ENCODE measurements at regions not wholly inside any gene's neighbourhood (a gene's known extent, or its start where the extent isn't known, plus 50 kb on each side); places are given as distances from the start of the nearest gene placed in this dataset.

DNA sequence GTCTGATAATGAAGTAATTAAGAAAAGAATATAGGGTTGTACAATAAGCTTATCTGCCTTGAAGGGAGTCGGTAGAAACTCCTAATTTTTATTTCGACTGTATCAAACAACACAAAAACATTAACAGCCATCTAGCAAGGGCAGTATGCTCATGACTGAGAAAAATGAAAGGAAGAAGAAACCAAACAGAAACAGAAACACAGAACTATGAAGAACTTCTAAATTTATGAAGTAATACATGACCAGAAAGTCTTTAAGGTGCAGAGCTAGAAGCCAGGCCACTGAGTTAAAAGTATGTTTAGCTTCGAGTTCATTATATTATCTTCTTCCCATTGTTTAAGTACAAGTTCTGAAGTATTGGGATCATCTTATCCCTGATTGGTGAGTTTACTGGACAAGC, 367.3 kb upstream of the C9orf72 start:
- no TSS peak for BruUV-seq (replicated peaks)
- in situ Hi-C loops (cut with MboI): no loop called here
- Histone ChIP-seq H3K79me2 (ENCODE audit: control insufficient read depth, insufficient read depth, low read length) (no peaks in the 10 kb centered on the region), H3K4me3 (no peak overlapping the region), H3K9me1 (ENCODE audit: control insufficient read depth, insufficient read depth, low read length) (no peaks in the 10 kb centered on the region), H3K4me1 (replicated peaks in 1 of 2; ENCODE audit: control insufficient read depth in 2 of 2, insufficient read depth in 2 of 2, low read length in 2 of 2) (no peaks in the 10 kb centered on the region), H3K4me2 (ENCODE audit: insufficient read depth, low read length) (no peak overlapping the region), H3K9ac (ENCODE audit: insufficient read depth in 1 of 2, low read depth in 2 of 2, low read length in 2 of 2) (no peak overlapping the region), H3K9me3 (replicated peaks; ENCODE audit: control insufficient read depth, insufficient read depth, low read depth, low read length) (no peaks in the 10 kb centered on the region), H3K36me3 (ENCODE audit: control insufficient read depth, insufficient read depth, low read length) (no peaks in the 10 kb centered on the region), H2AFZ (ENCODE audit: low read depth, low read length) (no peak overlapping the region), H4K20me1 (replicated peaks; ENCODE audit: control insufficient read depth, insufficient read depth, low read length) (no peaks in the 10 kb centered on the region), H3K27ac (ENCODE audit: extremely low read depth, low read depth, low read length) (no peak overlapping the region), H3K27me3 (ENCODE audit: control insufficient read depth in 2 of 2, insufficient read depth in 2 of 2, low read length in 2 of 2) (no peaks in the 10 kb centered on the region)
- TF ChIP-seq MCM5 (IDR thresholded peaks at IDR 0.05; ENCODE audit: low read depth) (no peak), HDAC2 (IDR thresholded peaks at IDR 0.05) (no peak), BRF1 (IDR thresholded peaks at IDR 0.05; ENCODE audit: borderline replicate concordance, extremely low read depth, insufficient read length) (no peak)
- DNase-seq (ENCODE audit: extremely low read depth in 1 of 4, low spot score in 3 of 4): no peak
- no peak for ATAC-seq
- POLR2A ChIA-PET: no interaction called here
- FAIRE-seq: no peak
- intact Hi-C loops (cut with micrococcal nuclease): no loop called here
- CTCF ChIA-PET (ENCODE audit: low intra/inter-chr PET ratio): no interaction called here
- 0% methylated on average over 1 of the region's 3 CpGs for WGBS (ENCODE audit: insufficient coverage, low coverage, missing lambda C conversion rate)

GRCh38 chr9:27943501-27943900, 370.2 kb upstream of the C9orf72 start:
- H2AFZ ChIP-seq (ENCODE audit: low read depth, low read length): no peak overlapping the region
- CTCF ChIA-PET (ENCODE audit: low intra/inter-chr PET ratio): no interaction called here
- no peak for ATAC-seq

More at GRCh38 chr9:27943501-27943900, 370.2 kb upstream of the C9orf72 start:
- Histone ChIP-seq H3K4me2 (ENCODE audit: insufficient read depth, low read length) (no peak overlapping the region), H3K79me2 (ENCODE audit: control insufficient read depth, insufficient read depth, low read length) (no peaks in the 10 kb centered on the region), H3K9ac (ENCODE audit: insufficient read depth in 1 of 2, low read depth in 2 of 2, low read length in 2 of 2) (no peak overlapping the region), H4K20me1 (replicated peaks; ENCODE audit: control insufficient read depth, insufficient read depth, low read length) (no peaks in the 10 kb centered on the region), H3K36me3 (ENCODE audit: control insufficient read depth, insufficient read depth, low read length) (no peaks in the 10 kb centered on the region), H3K27ac (ENCODE audit: extremely low read depth, low read depth, low read length) (no peak overlapping the region), H3K27me3 (ENCODE audit: control insufficient read depth in 2 of 2, insufficient read depth in 2 of 2, low read length in 2 of 2) (no peaks in the 10 kb centered on the region), H3K4me1 (replicated peaks in 1 of 2; ENCODE audit: control insufficient read depth in 2 of 2, insufficient read depth in 2 of 2, low read length in 2 of 2) (no peaks in the 10 kb centered on the region), H3K9me1 (ENCODE audit: control insufficient read depth, insufficient read depth, low read length) (no peaks in the 10 kb centered on the region), H3K4me3 (no peak overlapping the region), H3K9me3 (replicated peaks; ENCODE audit: control insufficient read depth, insufficient read depth, low read depth, low read length) (no peaks in the 10 kb centered on the region)
- FAIRE-seq (no peak), DNase-seq (ENCODE audit: extremely low read depth in 1 of 4, low spot score in 3 of 4) (no peak)
- TF ChIP-seq DACH1 (IDR thresholded peaks at IDR 0.05; ENCODE audit: partially characterized antibody) (no peak), CHD4 (IDR thresholded peaks at IDR 0.05; ENCODE audit: insufficient read depth, insufficient replicate concordance, low read depth, low read length, poor library complexity, severe bottlenecking) (no peak), AFF4 (CRISPR knock-in tag; IDR thresholded peaks at IDR 0.05) (no peak), ETV1 (tag; conservative IDR thresholded peaks at IDR 0.05; ENCODE audit: low read depth) (no peak), ZFP36 (IDR thresholded peaks at IDR 0.05; ENCODE audit: low read depth, low read length, partially characterized antibody) (no peak)
- BruUV-seq (replicated peaks): no TSS peak
- WGBS (ENCODE audit: insufficient coverage, low coverage, missing lambda C conversion rate): no CpG with 5 or more reads among the region's 1 CpG
- POLR2A ChIA-PET: no interaction called here
- in situ Hi-C loops (cut with MboI): no loop called here
- intact Hi-C loops (cut with micrococcal nuclease): no loop called here

All from K562 (cell line).